Body of pancreas (tissue), 4 donors: ENCODE measurements at regions not wholly inside any gene's neighbourhood (a gene's known extent, or its start where the extent isn't known, plus 50 kb on each side); places are given as distances from the start of the nearest gene placed in this dataset.

Experiments used
- ATAC-seq: fragments of 150-250 bp; one replicate; pipeline ENCODE4 v1.9.1; 2016
- DNase-seq, 4 donors: peaks; one replicate each; pipeline ENCODE4 v3.0.0-alpha.2; 2019
- H3K27ac ChIP-seq, 4 donors: fragments of 200-600 bp; sonication (generic); 1 replicate in 3 of 4; 2 replicates in 1 of 4; pipeline versions ENCODE4 v1.5.1 to v1.6.1; 2016 to 2019; ENCODE audit warnings: mild to moderate bottlenecking in 1 of 4, mixed read lengths in 1 of 4, moderate library complexity in 1 of 4
- H3K27me3 ChIP-seq, 2 donors: fragments of 200-600 bp; sonication (generic); one replicate each; pipeline ENCODE4 v1.6.0; 2016; ENCODE audit warnings: mild to moderate bottlenecking in 1 of 2
- H3K36me3 ChIP-seq, 2 donors: fragments of 200-600 bp; sonication (generic); replicated peaks in 1 of 2; 2 replicates each; pipeline ENCODE4 v1.5.1; 2016; ENCODE audit warnings: low read depth in 2 of 2; ENCODE audit not compliant: insufficient read depth in 1 of 2
- H3K4me1 ChIP-seq: fragments of 200-600 bp; sonication (generic); one replicate; pipeline ENCODE4 v1.6.0; 2016
- H3K4me3 ChIP-seq, 2 donors: fragments of 200-600 bp; sonication (generic); 1 replicate in 1 of 2; 2 replicates in 1 of 2; pipeline ENCODE4 v1.5.1; 2016 to 2019
- H3K9me3 ChIP-seq, 3 donors: fragments of 200-600 bp; sonication (generic); 1 replicate in 2 of 3; 2 replicates in 1 of 3; pipeline ENCODE4 v1.5.1; 2016
- POLR2A ChIP-seq, 3 donors: fragments of 450-650 bp; IDR thresholded peaks; one replicate each; pipeline ENCODE4 v1.6.1; 2016; ENCODE audit warnings: antibody characterized with exemption in 3 of 3, mild to moderate bottlenecking in 2 of 3
- WGBS, 2 donors: methylation state at CpG; one replicate each; pipeline ENCODE4 v1.1.5; 2017; 5-methylcytosine and 5-hydroxymethylcytosine counted together
- intact Hi-C: fragments of 100-400 bp; cut with DNase I; formaldehyde crosslinking; loops from one replicate; pipeline ENCODE4 v1.15.1; 2023
- TF ChIP-seq, protein P1 (sequence below), 7 experiments: fragments of 450-650 bp in 4 of 7; fragments of 200-600 bp in 3 of 7; sonication (generic) in 3 of 7; IDR thresholded peaks; one replicate each; pipeline ENCODE4 v1.5.1; 2016 to 2019; ENCODE audit warnings: antibody characterized with exemption in 7 of 7

DNA sequence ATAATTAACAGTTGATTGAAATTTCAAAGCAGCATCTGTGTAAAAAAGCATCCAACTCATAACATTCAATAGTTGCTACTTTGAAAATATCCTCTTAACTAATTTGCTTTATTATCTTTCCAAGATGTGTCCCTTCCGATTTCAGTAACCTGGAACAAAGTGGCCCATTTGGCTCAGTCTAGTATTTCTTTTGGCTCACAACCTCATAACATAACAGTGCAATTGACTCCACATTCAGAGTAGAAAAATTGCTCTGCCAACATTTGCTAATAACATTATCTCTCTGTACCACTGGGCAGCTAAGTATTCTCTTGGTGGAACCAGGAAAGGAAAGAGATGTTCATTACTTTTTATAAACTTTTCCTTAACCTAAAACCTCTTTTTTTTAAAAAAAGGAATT lies 571.1 kb upstream of the ARGLU1 start:
- ATAC-seq: no peak
- Histone ChIP-seq H3K4me3 (no peak overlapping the region), H3K4me1 (no peaks in the 10 kb centered on the region), H3K27ac (no peak overlapping the region), H3K27me3 (no peaks in the 10 kb centered on the region), H3K9me3 (no peaks in the 10 kb centered on the region), H3K36me3 (no peaks in the 10 kb centered on the region)
- TF ChIP-seq, protein P1, sequence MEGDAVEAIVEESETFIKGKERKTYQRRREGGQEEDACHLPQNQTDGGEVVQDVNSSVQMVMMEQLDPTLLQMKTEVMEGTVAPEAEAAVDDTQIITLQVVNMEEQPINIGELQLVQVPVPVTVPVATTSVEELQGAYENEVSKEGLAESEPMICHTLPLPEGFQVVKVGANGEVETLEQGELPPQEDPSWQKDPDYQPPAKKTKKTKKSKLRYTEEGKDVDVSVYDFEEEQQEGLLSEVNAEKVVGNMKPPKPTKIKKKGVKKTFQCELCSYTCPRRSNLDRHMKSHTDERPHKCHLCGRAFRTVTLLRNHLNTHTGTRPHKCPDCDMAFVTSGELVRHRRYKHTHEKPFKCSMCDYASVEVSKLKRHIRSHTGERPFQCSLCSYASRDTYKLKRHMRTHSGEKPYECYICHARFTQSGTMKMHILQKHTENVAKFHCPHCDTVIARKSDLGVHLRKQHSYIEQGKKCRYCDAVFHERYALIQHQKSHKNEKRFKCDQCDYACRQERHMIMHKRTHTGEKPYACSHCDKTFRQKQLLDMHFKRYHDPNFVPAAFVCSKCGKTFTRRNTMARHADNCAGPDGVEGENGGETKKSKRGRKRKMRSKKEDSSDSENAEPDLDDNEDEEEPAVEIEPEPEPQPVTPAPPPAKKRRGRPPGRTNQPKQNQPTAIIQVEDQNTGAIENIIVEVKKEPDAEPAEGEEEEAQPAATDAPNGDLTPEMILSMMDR (IDR thresholded peaks at IDR 0.05): no peak
- TF ChIP-seq POLR2A (IDR thresholded peaks at IDR 0.05): no peak
- DNase-seq: no peak
- 24 to 37% methylated on average over 1 of the region's 1 CpG for WGBS, 2 donors
- intact Hi-C loops: no loop called here

GRCh38 chr13:107138486-107138885 lies 570.5 kb upstream of the ARGLU1 start:
- TF ChIP-seq POLR2A (IDR thresholded peaks at IDR 0.05): no peak
- TF ChIP-seq, protein P1 (IDR thresholded peaks at IDR 0.05): no peak
- Histone ChIP-seq H3K9me3 (no peaks in the 10 kb centered on the region), H3K27me3 (no peaks in the 10 kb centered on the region), H3K4me1 (no peaks in the 10 kb centered on the region), H3K27ac (no peak overlapping the region), H3K36me3 (no peaks in the 10 kb centered on the region), H3K4me3 (no peak overlapping the region)
- intact Hi-C loops: no loop called here
- WGBS, 2 donors: 57 to 81% methylated on average over 1 of the region's 1 CpG
- no peak for ATAC-seq
- no peak for DNase-seq

- Histone ChIP-seq H3K4me3 (no peak overlapping the region), H3K27ac (no peak overlapping the region), H3K9me3 (no peaks in the 10 kb centered on the region), H3K36me3 (no peaks in the 10 kb centered on the region), H3K27me3 (no peaks in the 10 kb centered on the region), H3K4me1 (no peaks in the 10 kb centered on the region)
- intact Hi-C loops: no loop called here
- DNase-seq: no peak
- 42 to 46% methylated on average over 5 of the region's 5 CpGs for WGBS, 2 donors
- no peak for TF ChIP-seq POLR2A (IDR thresholded peaks at IDR 0.05)
- TF ChIP-seq, protein P1 (IDR thresholded peaks at IDR 0.05): no peak
- no peak for ATAC-seq
These were observed 566.0 kb upstream of the ARGLU1 start for GRCh38 chr13:107133950-107134349.

DNA sequence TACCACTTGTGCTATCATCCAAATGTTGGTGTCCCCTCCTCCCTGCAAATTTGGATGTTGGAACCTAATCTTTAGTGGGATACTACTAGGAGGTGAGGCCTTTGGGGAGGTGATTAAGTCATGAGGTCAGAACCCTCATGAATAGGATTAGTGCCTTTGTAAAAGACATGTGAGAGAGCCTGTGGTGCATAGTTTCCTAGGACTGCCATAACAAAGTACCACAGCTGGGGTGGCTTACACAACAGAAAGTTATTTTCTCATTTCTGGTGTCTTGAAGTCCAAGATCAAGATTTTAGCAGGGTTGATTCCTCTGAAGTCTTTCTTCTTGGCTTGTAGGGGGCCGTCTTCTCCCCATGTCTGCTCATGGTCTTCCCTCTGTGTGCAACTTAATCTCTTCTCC lies 562.6 kb upstream of the ARGLU1 start:
- Histone ChIP-seq H3K4me3 (no peak overlapping the region), H3K27me3 (no peaks in the 10 kb centered on the region), H3K27ac (no peak overlapping the region), H3K9me3 (no peaks in the 10 kb centered on the region), H3K36me3 (no peaks in the 10 kb centered on the region), H3K4me1 (no peaks in the 10 kb centered on the region)
- intact Hi-C loops: no loop called here
- WGBS, 2 donors: 63 to 69% methylated on average over 1 of the region's 1 CpG
- no peak for DNase-seq
- ATAC-seq: no peak
- TF ChIP-seq POLR2A (IDR thresholded peaks at IDR 0.05): no peak
- TF ChIP-seq, protein P1 (IDR thresholded peaks at IDR 0.05): no peak

- no peak for DNase-seq
- TF ChIP-seq, protein P1 (IDR thresholded peaks at IDR 0.05): no peak
- no peak for TF ChIP-seq POLR2A (IDR thresholded peaks at IDR 0.05)
- Histone ChIP-seq H3K27ac (no peak overlapping the region), H3K27me3 (no peaks in the 10 kb centered on the region), H3K36me3 (no peaks in the 10 kb centered on the region), H3K4me3 (no peak overlapping the region), H3K9me3 (no peaks in the 10 kb centered on the region), H3K4me1 (no peaks in the 10 kb centered on the region)
- no peak for ATAC-seq
- intact Hi-C loops: no loop called here
- 22 to 30% methylated on average over 5 of the region's 5 CpGs for WGBS, 2 donors
These were observed 556.8 kb upstream of the ARGLU1 start for GRCh38 chr13:107124730-107125129.
